ENCODE measurements at regions not wholly inside any gene's neighbourhood (a gene's known extent, or its start where the extent isn't known, plus 50 kb on each side); places are given as distances from the start of the nearest gene placed in this dataset.
"Not testable (repeated sequence)": the region's sequence is repeated elsewhere in the genome, so short reads cannot be mapped to it uniquely, and the experiment has no call there.

- not testable (repeated sequence) for DNase-seq (ENCODE audit: low read depth)
These were observed 432.3 kb upstream of the ID4 start for GRCh38 chr6:19404884-19405283.

- DNase-seq (ENCODE audit: low read depth): no peak
These were observed 428.8 kb upstream of the ID4 start for GRCh38 chr6:19408331-19408730.

- DNase-seq (ENCODE audit: low read depth): no peak
These were observed 426.7 kb upstream of the ID4 start for GRCh38 chr6:19410481-19410880.

GRCh38 chr6:19413323-19413722 is 423.8 kb upstream of the ID4 start:
- no peak for DNase-seq (ENCODE audit: low read depth)

- DNase-seq (ENCODE audit: low read depth): no peak
These were observed 421.4 kb upstream of the ID4 start for GRCh38 chr6:19415605-19416326.

GRCh38 chr6:19416811-19417210 is 420.4 kb upstream of the ID4 start:
- DNase-seq (ENCODE audit: low read depth): no peak

GRCh38 chr6:19417713-19418112 is 419.5 kb upstream of the ID4 start:
- DNase-seq (ENCODE audit: low read depth): no peak

- DNase-seq (ENCODE audit: low read depth): no peak
These were observed 412.3 kb upstream of the ID4 start for GRCh38 chr6:19424853-19425252.

- DNase-seq (ENCODE audit: low read depth): no peak
These were observed 409.6 kb upstream of the ID4 start for GRCh38 chr6:19427548-19427947.

GRCh38 chr6:19432966-19433498 is 404.1 kb upstream of the ID4 start:
- no peak for DNase-seq (ENCODE audit: low read depth)

GRCh38 chr6:19434065-19434464 is 403.1 kb upstream of the ID4 start:
- DNase-seq (ENCODE audit: low read depth): no peak

GRCh38 chr6:19435755-19436154 is 401.4 kb upstream of the ID4 start:
- no peak for DNase-seq (ENCODE audit: low read depth)

- DNase-seq (ENCODE audit: low read depth): no peak
These were observed 398.4 kb upstream of the ID4 start for GRCh38 chr6:19438566-19439353.

- DNase-seq (ENCODE audit: low read depth): no peak
These were observed 396.6 kb upstream of the ID4 start for GRCh38 chr6:19440531-19440930.

GRCh38 chr6:19443411-19443810 is 393.8 kb upstream of the ID4 start:
- no peak for DNase-seq (ENCODE audit: low read depth)

- no peak for DNase-seq (ENCODE audit: low read depth)
These were observed 393.1 kb upstream of the ID4 start for GRCh38 chr6:19444041-19444440.

- DNase-seq (ENCODE audit: low read depth): no peak
These were observed 392.7 kb upstream of the ID4 start for GRCh38 chr6:19444481-19444880.

- no peak for DNase-seq (ENCODE audit: low read depth)
These were observed 390.6 kb upstream of the ID4 start for GRCh38 chr6:19446570-19446969.

GRCh38 chr6:19450651-19451050 is 386.5 kb upstream of the ID4 start:
- DNase-seq (ENCODE audit: low read depth): no peak

- no peak for DNase-seq (ENCODE audit: low read depth)
These were observed 384.7 kb upstream of the ID4 start for GRCh38 chr6:19452495-19452894.

GRCh38 chr6:19454001-19454720 is 383.0 kb upstream of the ID4 start:
- no peak for DNase-seq (ENCODE audit: low read depth)

- DNase-seq (ENCODE audit: low read depth): no peak
These were observed 382.3 kb upstream of the ID4 start for GRCh38 chr6:19454721-19455392.
